ENCODE measurements at regions not wholly inside any gene's neighbourhood (a gene's known extent, or its start where the extent isn't known, plus 50 kb on each side); places are given as distances from the start of the nearest gene placed in this dataset.

GRCh38 chr15:27673766-27674445 is 425.2 kb downstream of the OCA2 start:
- ChIA-PET CTCF (ENCODE audit: low intra/inter-chr PET ratio) (no interaction called here), POLR2A (no interaction called here)
- Histone ChIP-seq H3K9me1 (ENCODE audit: control insufficient read depth, insufficient read depth, low read length) (no peaks in the 10 kb centered on the region), H3K4me1 (replicated peaks in 1 of 2; ENCODE audit: control insufficient read depth in 2 of 2, insufficient read depth in 2 of 2, low read length in 2 of 2) (no peaks in the 10 kb centered on the region), H3K27me3 (ENCODE audit: control insufficient read depth in 2 of 2, insufficient read depth in 2 of 2, low read length in 2 of 2) (peaks cover 4 to 32% of the 10 kb centered on the region in 2 experiments; a peak in 4 of 5 replicates), H3K9me3 (replicated peaks; ENCODE audit: control insufficient read depth, insufficient read depth, low read depth, low read length) (no peaks in the 10 kb centered on the region), H3K79me2 (ENCODE audit: control insufficient read depth, insufficient read depth, low read length) (no peaks in the 10 kb centered on the region), H3K9ac (ENCODE audit: insufficient read depth in 1 of 2, low read depth in 2 of 2, low read length in 2 of 2) (no peak overlapping the region), H3K4me2 (ENCODE audit: insufficient read depth, low read length) (no peak overlapping the region), H3K27ac (ENCODE audit: extremely low read depth, low read depth, low read length) (no peak overlapping the region), H4K20me1 (replicated peaks; ENCODE audit: control insufficient read depth, insufficient read depth, low read length) (no peaks in the 10 kb centered on the region; the same call in 1 of the 2 replicates), H3K4me3 (no peak overlapping the region), H2AFZ (ENCODE audit: low read depth, low read length) (no peak overlapping the region), H3K36me3 (ENCODE audit: control insufficient read depth, insufficient read depth, low read length) (no peaks in the 10 kb centered on the region)
- no TSS peak for BruUV-seq (replicated peaks)
- 2% methylated on average over 15 of the region's 15 CpGs for WGBS (ENCODE audit: insufficient coverage, low coverage, missing lambda C conversion rate)
- in situ Hi-C loops (cut with MboI) (no loop called here), intact Hi-C loops (cut with micrococcal nuclease) (no loop called here)
- TF ChIP-seq ZNF785 (CRISPR knock-in tag; IDR thresholded peaks at IDR 0.05): no peak
- no peak for TF ChIP-seq ZFP1 (CRISPR knock-in tag; IDR thresholded peaks at IDR 0.05)
- TF ChIP-seq GTF2E2 (tag; IDR thresholded peaks at IDR 0.05): no peak
- TF ChIP-seq ZFP36 (IDR thresholded peaks at IDR 0.05; ENCODE audit: low read depth, low read length, partially characterized antibody): no peak
- TF ChIP-seq PHF20 (IDR thresholded peaks at IDR 0.05; ENCODE audit: partially characterized antibody): no peak
- TF ChIP-seq, protein P1, sequence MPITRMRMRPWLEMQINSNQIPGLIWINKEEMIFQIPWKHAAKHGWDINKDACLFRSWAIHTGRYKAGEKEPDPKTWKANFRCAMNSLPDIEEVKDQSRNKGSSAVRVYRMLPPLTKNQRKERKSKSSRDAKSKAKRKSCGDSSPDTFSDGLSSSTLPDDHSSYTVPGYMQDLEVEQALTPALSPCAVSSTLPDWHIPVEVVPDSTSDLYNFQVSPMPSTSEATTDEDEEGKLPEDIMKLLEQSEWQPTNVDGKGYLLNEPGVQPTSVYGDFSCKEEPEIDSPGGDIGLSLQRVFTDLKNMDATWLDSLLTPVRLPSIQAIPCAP (CRISPR knock-in tag; IDR thresholded peaks at IDR 0.05; ENCODE audit: borderline replicate concordance): no peak
- TF ChIP-seq TFAP4 (CRISPR knock-in tag; IDR thresholded peaks at IDR 0.05; ENCODE audit: borderline replicate concordance): no peak
- no peak for TF ChIP-seq RAD51 (IDR thresholded peaks at IDR 0.05; ENCODE audit: borderline replicate concordance, low read depth)
- no peak for TF ChIP-seq CREB3 (tag; conservative IDR thresholded peaks at IDR 0.05; ENCODE audit: low read depth)
- TF ChIP-seq BRF1 (IDR thresholded peaks at IDR 0.05; ENCODE audit: borderline replicate concordance, extremely low read depth, insufficient read length): no peak
- TF ChIP-seq HOXB6 (CRISPR knock-in tag; IDR thresholded peaks at IDR 0.05; ENCODE audit: borderline replicate concordance): no peak
- no peak for TF ChIP-seq ESRRA (IDR thresholded peaks at IDR 0.05; ENCODE audit: borderline replicate concordance, low read depth)
- no peak for TF ChIP-seq POLR2G (IDR thresholded peaks at IDR 0.05; ENCODE audit: low read depth, low read length)
- no peak for TF ChIP-seq PHTF2 (CRISPR knock-in tag; IDR thresholded peaks at IDR 0.05)
- TF ChIP-seq HDAC8 (tag; IDR thresholded peaks at IDR 0.05): no peak
- no peak for TF ChIP-seq CHCHD3 (CRISPR knock-in tag; IDR thresholded peaks at IDR 0.05)
- no peak for TF ChIP-seq ZNF311 (CRISPR knock-in tag; IDR thresholded peaks at IDR 0.05)
- DNase-seq (ENCODE audit: extremely low read depth in 1 of 4, low spot score in 3 of 4): no peak
- ATAC-seq: no peak
- FAIRE-seq: no peak
